ENCODE measurements at regions not wholly inside any gene's neighbourhood (a gene's known extent, or its start where the extent isn't known, plus 50 kb on each side); places are given as distances from the start of the nearest gene placed in this dataset.

DNA sequence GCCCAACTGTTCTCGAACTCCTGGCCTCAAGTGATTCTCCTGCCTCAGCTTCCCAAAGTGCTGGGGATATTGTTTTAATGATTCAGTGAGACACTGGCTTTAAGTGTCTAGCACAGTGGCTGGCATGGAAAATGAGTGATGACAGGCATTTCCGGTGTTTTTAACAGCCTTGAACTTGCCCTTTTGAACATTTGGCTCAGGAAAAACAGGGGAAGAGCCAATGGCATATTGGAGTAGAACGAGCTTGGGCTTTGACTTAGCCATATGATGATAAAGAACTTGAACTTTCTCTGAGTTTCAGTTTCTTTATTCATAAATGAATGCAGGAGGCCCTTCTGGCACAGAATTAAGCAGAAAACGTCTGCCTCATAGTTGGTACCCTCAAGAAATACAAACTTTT, 145.0 kb upstream of the HS3ST4 start:
- Histone ChIP-seq H3K4me1 (ENCODE audit: insufficient read depth) (no peaks in the 10 kb centered on the region), H3F3A (replicated peaks; ENCODE audit: low read depth) (no peaks in the 10 kb centered on the region), H3K9me2 (ENCODE audit: insufficient read depth) (no peaks in the 10 kb centered on the region), H3K4me3 (no peak overlapping the region), H3K27me3 (ENCODE audit: insufficient read depth) (no peaks in the 10 kb centered on the region), H3K79me2 (replicated peaks; ENCODE audit: insufficient read depth) (no peaks in the 10 kb centered on the region), H3K36me3 (ENCODE audit: insufficient read depth) (0 out of 2 replicates have a peak, but pooled peaks cover 3% of the 10 kb centered on the region), H3K4me2 (no peak overlapping the region), H3K27ac (ENCODE audit: low read depth) (no peak overlapping the region), H4K20me1 (replicated peaks; ENCODE audit: insufficient read depth) (no peaks in the 10 kb centered on the region), H2AFZ (no peak overlapping the region)
- Mint-ChIP-seq H3K36me3 (ENCODE audit: low read depth) (peaks cover 9% of the 10 kb centered on the region; the same call in 2 of the 3 replicates), H3K9me3 (peaks cover 82% of the 10 kb centered on the region), H3K27me3 (ENCODE audit: insufficient read depth, low read depth, poor library complexity) (no peaks in the 10 kb centered on the region), H3K4me3 (no peak overlapping the region), H3K27ac (no peak overlapping the region), H3K4me1 (peaks cover 6% of the 10 kb centered on the region; the same call in 1 of the 3 replicates)
- DNase-seq (ENCODE audit: low spot score) (no peak), ATAC-seq (no peak)
- TF ChIP-seq CREB1 (CRISPR knock-in tag; IDR thresholded peaks at IDR 0.05; ENCODE audit: low read depth) (no peak), ZNF331 (CRISPR knock-in tag; IDR thresholded peaks at IDR 0.05; ENCODE audit: low read depth) (no peak), NANOG (IDR thresholded peaks at IDR 0.05; ENCODE audit: borderline replicate concordance) (no peak), POLR2AphosphoS5 (IDR thresholded peaks at IDR 0.05; ENCODE audit: low read depth) (no peak), ZNF114 (CRISPR knock-in tag; IDR thresholded peaks at IDR 0.05) (no peak)
- TF ChIP-seq, protein P1, sequence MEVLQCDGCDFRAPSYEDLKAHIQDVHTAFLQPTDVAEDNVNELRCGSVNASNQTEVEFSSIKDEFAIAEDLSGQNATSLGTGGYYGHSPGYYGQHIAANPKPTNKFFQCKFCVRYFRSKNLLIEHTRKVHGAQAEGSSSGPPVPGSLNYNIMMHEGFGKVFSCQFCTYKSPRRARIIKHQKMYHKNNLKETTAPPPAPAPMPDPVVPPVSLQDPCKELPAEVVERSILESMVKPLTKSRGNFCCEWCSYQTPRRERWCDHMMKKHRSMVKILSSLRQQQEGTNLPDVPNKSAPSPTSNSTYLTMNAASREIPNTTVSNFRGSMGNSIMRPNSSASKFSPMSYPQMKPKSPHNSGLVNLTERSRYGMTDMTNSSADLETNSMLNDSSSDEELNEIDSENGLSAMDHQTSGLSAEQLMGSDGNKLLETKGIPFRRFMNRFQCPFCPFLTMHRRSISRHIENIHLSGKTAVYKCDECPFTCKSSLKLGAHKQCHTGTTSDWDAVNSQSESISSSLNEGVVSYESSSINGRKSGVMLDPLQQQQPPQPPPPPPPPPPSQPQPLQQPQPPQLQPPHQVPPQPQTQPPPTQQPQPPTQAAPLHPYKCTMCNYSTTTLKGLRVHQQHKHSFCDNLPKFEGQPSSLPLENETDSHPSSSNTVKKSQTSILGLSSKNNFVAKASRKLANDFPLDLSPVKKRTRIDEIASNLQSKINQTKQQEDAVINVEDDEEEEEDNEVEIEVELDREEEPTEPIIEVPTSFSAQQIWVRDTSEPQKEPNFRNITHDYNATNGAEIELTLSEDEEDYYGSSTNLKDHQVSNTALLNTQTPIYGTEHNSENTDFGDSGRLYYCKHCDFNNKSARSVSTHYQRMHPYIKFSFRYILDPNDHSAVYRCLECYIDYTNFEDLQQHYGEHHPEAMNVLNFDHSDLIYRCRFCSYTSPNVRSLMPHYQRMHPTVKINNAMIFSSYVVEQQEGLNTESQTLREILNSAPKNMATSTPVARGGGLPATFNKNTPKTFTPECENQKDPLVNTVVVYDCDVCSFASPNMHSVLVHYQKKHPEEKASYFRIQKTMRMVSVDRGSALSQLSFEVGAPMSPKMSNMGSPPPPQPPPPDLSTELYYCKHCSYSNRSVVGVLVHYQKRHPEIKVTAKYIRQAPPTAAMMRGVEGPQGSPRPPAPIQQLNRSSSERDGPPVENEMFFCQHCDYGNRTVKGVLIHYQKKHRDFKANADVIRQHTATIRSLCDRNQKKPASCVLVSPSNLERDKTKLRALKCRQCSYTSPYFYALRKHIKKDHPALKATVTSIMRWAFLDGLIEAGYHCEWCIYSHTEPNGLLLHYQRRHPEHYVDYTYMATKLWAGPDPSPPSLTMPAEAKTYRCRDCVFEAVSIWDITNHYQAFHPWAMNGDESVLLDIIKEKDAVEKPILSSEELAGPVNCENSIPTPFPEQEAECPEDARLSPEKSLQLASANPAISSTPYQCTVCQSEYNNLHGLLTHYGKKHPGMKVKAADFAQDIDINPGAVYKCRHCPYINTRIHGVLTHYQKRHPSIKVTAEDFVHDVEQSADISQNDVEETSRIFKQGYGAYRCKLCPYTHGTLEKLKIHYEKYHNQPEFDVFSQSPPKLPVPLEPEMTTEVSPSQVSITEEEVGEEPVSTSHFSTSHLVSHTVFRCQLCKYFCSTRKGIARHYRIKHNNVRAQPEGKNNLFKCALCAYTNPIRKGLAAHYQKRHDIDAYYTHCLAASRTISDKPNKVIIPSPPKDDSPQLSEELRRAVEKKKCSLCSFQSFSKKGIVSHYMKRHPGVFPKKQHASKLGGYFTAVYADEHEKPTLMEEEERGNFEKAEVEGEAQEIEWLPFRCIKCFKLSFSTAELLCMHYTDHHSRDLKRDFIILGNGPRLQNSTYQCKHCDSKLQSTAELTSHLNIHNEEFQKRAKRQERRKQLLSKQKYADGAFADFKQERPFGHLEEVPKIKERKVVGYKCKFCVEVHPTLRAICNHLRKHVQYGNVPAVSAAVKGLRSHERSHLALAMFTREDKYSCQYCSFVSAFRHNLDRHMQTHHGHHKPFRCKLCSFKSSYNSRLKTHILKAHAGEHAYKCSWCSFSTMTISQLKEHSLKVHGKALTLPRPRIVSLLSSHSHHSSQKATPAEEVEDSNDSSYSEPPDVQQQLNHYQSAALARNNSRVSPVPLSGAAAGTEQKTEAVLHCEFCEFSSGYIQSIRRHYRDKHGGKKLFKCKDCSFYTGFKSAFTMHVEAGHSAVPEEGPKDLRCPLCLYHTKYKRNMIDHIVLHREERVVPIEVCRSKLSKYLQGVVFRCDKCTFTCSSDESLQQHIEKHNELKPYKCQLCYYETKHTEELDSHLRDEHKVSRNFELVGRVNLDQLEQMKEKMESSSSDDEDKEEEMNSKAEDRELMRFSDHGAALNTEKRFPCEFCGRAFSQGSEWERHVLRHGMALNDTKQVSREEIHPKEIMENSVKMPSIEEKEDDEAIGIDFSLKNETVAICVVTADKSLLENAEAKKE (CRISPR knock-in tag; IDR thresholded peaks at IDR 0.05): no peak
- TF ChIP-seq, protein P2, sequence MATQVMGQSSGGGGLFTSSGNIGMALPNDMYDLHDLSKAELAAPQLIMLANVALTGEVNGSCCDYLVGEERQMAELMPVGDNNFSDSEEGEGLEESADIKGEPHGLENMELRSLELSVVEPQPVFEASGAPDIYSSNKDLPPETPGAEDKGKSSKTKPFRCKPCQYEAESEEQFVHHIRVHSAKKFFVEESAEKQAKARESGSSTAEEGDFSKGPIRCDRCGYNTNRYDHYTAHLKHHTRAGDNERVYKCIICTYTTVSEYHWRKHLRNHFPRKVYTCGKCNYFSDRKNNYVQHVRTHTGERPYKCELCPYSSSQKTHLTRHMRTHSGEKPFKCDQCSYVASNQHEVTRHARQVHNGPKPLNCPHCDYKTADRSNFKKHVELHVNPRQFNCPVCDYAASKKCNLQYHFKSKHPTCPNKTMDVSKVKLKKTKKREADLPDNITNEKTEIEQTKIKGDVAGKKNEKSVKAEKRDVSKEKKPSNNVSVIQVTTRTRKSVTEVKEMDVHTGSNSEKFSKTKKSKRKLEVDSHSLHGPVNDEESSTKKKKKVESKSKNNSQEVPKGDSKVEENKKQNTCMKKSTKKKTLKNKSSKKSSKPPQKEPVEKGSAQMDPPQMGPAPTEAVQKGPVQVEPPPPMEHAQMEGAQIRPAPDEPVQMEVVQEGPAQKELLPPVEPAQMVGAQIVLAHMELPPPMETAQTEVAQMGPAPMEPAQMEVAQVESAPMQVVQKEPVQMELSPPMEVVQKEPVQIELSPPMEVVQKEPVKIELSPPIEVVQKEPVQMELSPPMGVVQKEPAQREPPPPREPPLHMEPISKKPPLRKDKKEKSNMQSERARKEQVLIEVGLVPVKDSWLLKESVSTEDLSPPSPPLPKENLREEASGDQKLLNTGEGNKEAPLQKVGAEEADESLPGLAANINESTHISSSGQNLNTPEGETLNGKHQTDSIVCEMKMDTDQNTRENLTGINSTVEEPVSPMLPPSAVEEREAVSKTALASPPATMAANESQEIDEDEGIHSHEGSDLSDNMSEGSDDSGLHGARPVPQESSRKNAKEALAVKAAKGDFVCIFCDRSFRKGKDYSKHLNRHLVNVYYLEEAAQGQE (IDR thresholded peaks at IDR 0.05; ENCODE audit: unreplicated experiment): no peak
- TF ChIP-seq, protein P3, sequence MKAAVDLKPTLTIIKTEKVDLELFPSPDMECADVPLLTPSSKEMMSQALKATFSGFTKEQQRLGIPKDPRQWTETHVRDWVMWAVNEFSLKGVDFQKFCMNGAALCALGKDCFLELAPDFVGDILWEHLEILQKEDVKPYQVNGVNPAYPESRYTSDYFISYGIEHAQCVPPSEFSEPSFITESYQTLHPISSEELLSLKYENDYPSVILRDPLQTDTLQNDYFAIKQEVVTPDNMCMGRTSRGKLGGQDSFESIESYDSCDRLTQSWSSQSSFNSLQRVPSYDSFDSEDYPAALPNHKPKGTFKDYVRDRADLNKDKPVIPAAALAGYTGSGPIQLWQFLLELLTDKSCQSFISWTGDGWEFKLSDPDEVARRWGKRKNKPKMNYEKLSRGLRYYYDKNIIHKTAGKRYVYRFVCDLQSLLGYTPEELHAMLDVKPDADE (IDR thresholded peaks at IDR 0.05): no peak
- TF ChIP-seq, protein P4, sequence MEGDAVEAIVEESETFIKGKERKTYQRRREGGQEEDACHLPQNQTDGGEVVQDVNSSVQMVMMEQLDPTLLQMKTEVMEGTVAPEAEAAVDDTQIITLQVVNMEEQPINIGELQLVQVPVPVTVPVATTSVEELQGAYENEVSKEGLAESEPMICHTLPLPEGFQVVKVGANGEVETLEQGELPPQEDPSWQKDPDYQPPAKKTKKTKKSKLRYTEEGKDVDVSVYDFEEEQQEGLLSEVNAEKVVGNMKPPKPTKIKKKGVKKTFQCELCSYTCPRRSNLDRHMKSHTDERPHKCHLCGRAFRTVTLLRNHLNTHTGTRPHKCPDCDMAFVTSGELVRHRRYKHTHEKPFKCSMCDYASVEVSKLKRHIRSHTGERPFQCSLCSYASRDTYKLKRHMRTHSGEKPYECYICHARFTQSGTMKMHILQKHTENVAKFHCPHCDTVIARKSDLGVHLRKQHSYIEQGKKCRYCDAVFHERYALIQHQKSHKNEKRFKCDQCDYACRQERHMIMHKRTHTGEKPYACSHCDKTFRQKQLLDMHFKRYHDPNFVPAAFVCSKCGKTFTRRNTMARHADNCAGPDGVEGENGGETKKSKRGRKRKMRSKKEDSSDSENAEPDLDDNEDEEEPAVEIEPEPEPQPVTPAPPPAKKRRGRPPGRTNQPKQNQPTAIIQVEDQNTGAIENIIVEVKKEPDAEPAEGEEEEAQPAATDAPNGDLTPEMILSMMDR (conservative IDR thresholded peaks at IDR 0.05; ENCODE audit: low read depth in 2 of 2): no peak

Measured in GM23338 (cell line).